Adrenal gland (tissue), 5 donors: ENCODE measurements at regions not wholly inside any gene's neighbourhood (a gene's known extent, or its start where the extent isn't known, plus 50 kb on each side); places are given as distances from the start of the nearest gene placed in this dataset.

Source experiments
- POLR2A ChIP-seq, 2 donors: fragments of 450-650 bp; IDR thresholded peaks; one replicate each; pipeline ENCODE4 v1.6.1; 2017; ENCODE audit warnings: antibody characterized with exemption in 2 of 2, mild to moderate bottlenecking in 2 of 2, moderate library complexity in 1 of 2
- TF ChIP-seq, protein P1 (sequence below), 6 experiments: fragments of 450-650 bp in 4 of 6; fragments of 200-600 bp in 2 of 6; sonication (generic) in 1 of 6; IDR thresholded peaks; 1 replicate in 5 of 6; 2 replicates in 1 of 6; pipeline versions ENCODE4 v1.5.1 to v1.8.0; 2016 to 2021; ENCODE audit warnings: antibody characterized with exemption in 6 of 6, mild to moderate bottlenecking in 2 of 6, moderate library complexity in 1 of 6
- donor health status: DM: no; HTN: no; CAD: no.

DNA sequence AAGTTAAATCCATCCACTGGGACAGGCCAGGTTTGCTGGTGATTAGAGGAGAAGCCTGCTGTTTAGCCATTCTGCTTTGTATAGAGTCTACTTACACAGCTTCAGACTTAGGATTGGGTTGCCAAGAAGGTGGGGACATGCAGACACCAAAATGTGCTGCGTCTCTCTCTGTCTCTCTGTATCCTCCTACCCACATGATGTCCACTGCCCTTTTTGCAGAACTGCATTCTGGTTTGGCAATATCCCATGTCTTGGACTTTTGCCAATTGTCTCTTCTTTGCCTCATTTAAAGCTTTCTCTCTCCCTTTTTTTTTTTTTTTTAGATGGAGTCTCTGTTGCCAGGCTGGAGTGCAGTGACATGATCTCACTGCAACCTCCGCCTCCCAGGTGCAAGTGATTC lies 261.1 kb upstream of the FN1 start:
- TF ChIP-seq, protein P1, sequence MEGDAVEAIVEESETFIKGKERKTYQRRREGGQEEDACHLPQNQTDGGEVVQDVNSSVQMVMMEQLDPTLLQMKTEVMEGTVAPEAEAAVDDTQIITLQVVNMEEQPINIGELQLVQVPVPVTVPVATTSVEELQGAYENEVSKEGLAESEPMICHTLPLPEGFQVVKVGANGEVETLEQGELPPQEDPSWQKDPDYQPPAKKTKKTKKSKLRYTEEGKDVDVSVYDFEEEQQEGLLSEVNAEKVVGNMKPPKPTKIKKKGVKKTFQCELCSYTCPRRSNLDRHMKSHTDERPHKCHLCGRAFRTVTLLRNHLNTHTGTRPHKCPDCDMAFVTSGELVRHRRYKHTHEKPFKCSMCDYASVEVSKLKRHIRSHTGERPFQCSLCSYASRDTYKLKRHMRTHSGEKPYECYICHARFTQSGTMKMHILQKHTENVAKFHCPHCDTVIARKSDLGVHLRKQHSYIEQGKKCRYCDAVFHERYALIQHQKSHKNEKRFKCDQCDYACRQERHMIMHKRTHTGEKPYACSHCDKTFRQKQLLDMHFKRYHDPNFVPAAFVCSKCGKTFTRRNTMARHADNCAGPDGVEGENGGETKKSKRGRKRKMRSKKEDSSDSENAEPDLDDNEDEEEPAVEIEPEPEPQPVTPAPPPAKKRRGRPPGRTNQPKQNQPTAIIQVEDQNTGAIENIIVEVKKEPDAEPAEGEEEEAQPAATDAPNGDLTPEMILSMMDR (IDR thresholded peaks at IDR 0.05) = no peak
- TF ChIP-seq POLR2A (IDR thresholded peaks at IDR 0.05) = no peak
